ENCODE measurements at regions not wholly inside any gene's neighbourhood (a gene's known extent, or its start where the extent isn't known, plus 50 kb on each side); places are given as distances from the start of the nearest gene placed in this dataset.

GRCh38 chr11:97015327-97015726 is 625.5 kb downstream of the JRKL start:
- TF ChIP-seq CTCF (IDR thresholded peaks at IDR 0.05) (no peak), POLR2A (IDR thresholded peaks at IDR 0.05) (no peak), POLR2AphosphoS5 (IDR thresholded peaks at IDR 0.05) (no peak), EP300 (IDR thresholded peaks at IDR 0.05; ENCODE audit: low read depth) (no peak)
